Neural progenitor cell (in vitro differentiated cells): ENCODE measurements at regions not wholly inside any gene's neighbourhood (a gene's known extent, or its start where the extent isn't known, plus 50 kb on each side); places are given as distances from the start of the nearest gene placed in this dataset.
"Not testable (repeated sequence)": the region's sequence is repeated elsewhere in the genome, so short reads cannot be mapped to it uniquely, and the experiment has no call there.

ENCODE experiments used
- DNase-seq: peaks from one replicate; pipeline ENCODE4 v3.0.0-alpha.2; 2016; ENCODE audit warnings: low spot score
- H2AFZ ChIP-seq: fragments of 200-600 bp; sonication (generic); replicated peaks from 2 replicates; pipeline ENCODE4 v1.6.1; 2016; ENCODE audit warnings: antibody characterized with exemption
- H3F3A ChIP-seq: fragments of 200-600 bp; sonication (generic); 2 replicates; pipeline ENCODE4 v1.6.1; 2016; ENCODE audit warnings: antibody characterized with exemption, low read depth
- H3K27ac ChIP-seq: fragments of 200-600 bp; sonication (generic); 2 replicates; pipeline ENCODE4 v1.5.1; 2016; ENCODE audit warnings: mild to moderate bottlenecking
- H3K27me3 ChIP-seq: fragments of 200-600 bp; sonication (generic); 2 replicates; pipeline ENCODE4 v1.6.1; 2016; ENCODE audit warnings: mild to moderate bottlenecking, moderate library complexity
- H3K36me3 ChIP-seq: fragments of 200-600 bp; sonication (generic); 2 replicates; pipeline ENCODE4 v1.5.1; 2016
- H3K4me1 ChIP-seq: fragments of 200-600 bp; sonication (generic); 2 replicates; pipeline ENCODE4 v1.6.1; 2016; ENCODE audit warnings: mixed run types
- H3K4me2 ChIP-seq: fragments of 200-600 bp; sonication (generic); 2 replicates; pipeline ENCODE4 v1.6.1; 2016
- H3K4me3 ChIP-seq: fragments of 200-600 bp; sonication (generic); 2 replicates; pipeline ENCODE4 v1.5.1; 2016
- H3K79me2 ChIP-seq: fragments of 200-600 bp; sonication (generic); 2 replicates; pipeline ENCODE4 v1.6.1; 2016; ENCODE audit warnings: low read depth
- H3K9ac ChIP-seq: fragments of 200-600 bp; sonication (generic); 2 replicates; pipeline ENCODE4 v1.6.1; 2016
- H3K9me3 ChIP-seq: fragments of 200-600 bp; sonication (generic); 2 replicates; pipeline ENCODE4 v1.5.1; 2016; ENCODE audit warnings: low read depth
- H4K20me1 ChIP-seq: fragments of 200-600 bp; sonication (generic); 2 replicates; pipeline ENCODE4 v1.6.1; 2016; ENCODE audit warnings: low read depth
- H3K27ac Mint-ChIP-seq: 3 replicates; pipeline ENCODE4 v1.8.0; 2021; ENCODE audit warnings: mixed read lengths
- H3K27me3 Mint-ChIP-seq: 2 replicates; pipeline ENCODE4 v1.8.0; 2022; ENCODE audit warnings: low read depth, mild to moderate bottlenecking, inconsistent platforms, moderate library complexity, mixed read lengths; ENCODE audit not compliant: insufficient read depth
- H3K36me3 Mint-ChIP-seq: 3 replicates; pipeline ENCODE4 v1.8.0; 2021; ENCODE audit warnings: mixed read lengths
- H3K4me1 Mint-ChIP-seq: 3 replicates; pipeline ENCODE4 v1.8.0; 2021; ENCODE audit warnings: mixed read lengths
- H3K4me3 Mint-ChIP-seq: 3 replicates; pipeline ENCODE4 v1.8.0; 2021; ENCODE audit warnings: mild to moderate bottlenecking, moderate library complexity, mixed read lengths
- H3K9me3 Mint-ChIP-seq: 3 replicates; pipeline ENCODE4 v1.8.0; 2020; ENCODE audit warnings: mixed read lengths
- CTCF ChIP-seq: fragments of 200-600 bp; sonication (generic); IDR thresholded peaks from 2 replicates; pipeline ENCODE4 v1.5.1; 2017; ENCODE audit warnings: antibody characterized with exemption, mild to moderate bottlenecking
- EZH2 ChIP-seq: fragments of 200-600 bp; sonication (generic); IDR thresholded peaks from 2 replicates; pipeline ENCODE4 v1.6.1; 2017; ENCODE audit warnings: antibody characterized with exemption, mild to moderate bottlenecking, moderate library complexity
- EZH2phosphoT487 ChIP-seq: fragments of 200-600 bp; sonication (generic); IDR thresholded peaks from 2 replicates; pipeline ENCODE4 v1.6.1; 2017; ENCODE audit warnings: antibody characterized with exemption

GRCh38 chr2:131717907-131718306 lies 190.2 kb downstream of the CCDC74A start:
- H3K4me1 ChIP-seq, H3K4me2 ChIP-seq, H3K4me3 ChIP-seq, H3F3A ChIP-seq, H3K4me3 Mint-ChIP-seq, H3K36me3 ChIP-seq, H3K79me2 ChIP-seq, H3K27ac Mint-ChIP-seq, H3K9ac ChIP-seq, H3K9me3 ChIP-seq, H3K27ac ChIP-seq, H3K4me1 Mint-ChIP-seq, H2AFZ ChIP-seq, H3K27me3 Mint-ChIP-seq, H4K20me1 ChIP-seq, H3K27me3 ChIP-seq, DNase-seq, H3K36me3 Mint-ChIP-seq, H3K9me3 Mint-ChIP-seq: not testable (repeated sequence)

- H3K27ac Mint-ChIP-seq, H3K4me2 ChIP-seq, H3F3A ChIP-seq, H3K79me2 ChIP-seq, H3K9me3 Mint-ChIP-seq, H3K4me1 Mint-ChIP-seq, H3K4me3 ChIP-seq, H2AFZ ChIP-seq, H3K27me3 Mint-ChIP-seq, H3K36me3 ChIP-seq, H3K9ac ChIP-seq, H3K9me3 ChIP-seq, H4K20me1 ChIP-seq, H3K27ac ChIP-seq, H3K27me3 ChIP-seq, DNase-seq, H3K4me1 ChIP-seq, H3K4me3 Mint-ChIP-seq: not testable (repeated sequence)
- H3K36me3 Mint-ChIP-seq: peaks cover 11% of the 10 kb centered on the region
Measured at GRCh38 chr2:131721163-131721562, 193.5 kb downstream of the CCDC74A start.

GRCh38 chr2:131722256-131722655 lies 194.6 kb downstream of the CCDC74A start:
- not testable (repeated sequence) for H3K9me3 Mint-ChIP-seq, DNase-seq, H3K4me1 Mint-ChIP-seq, H3K27me3 Mint-ChIP-seq, H3K36me3 ChIP-seq, H4K20me1 ChIP-seq, H3K4me3 ChIP-seq, H3K4me2 ChIP-seq, H3F3A ChIP-seq, H2AFZ ChIP-seq, H3K4me1 ChIP-seq, H3K27ac ChIP-seq, H3K9me3 ChIP-seq, H3K27me3 ChIP-seq, H3K9ac ChIP-seq, H3K27ac Mint-ChIP-seq, H3K79me2 ChIP-seq, H3K4me3 Mint-ChIP-seq
- peaks cover 11% of the 10 kb centered on the region for H3K36me3 Mint-ChIP-seq

- H3K4me1 Mint-ChIP-seq: no peaks in the 10 kb centered on the region
- no peaks in the 10 kb centered on the region for H3F3A ChIP-seq
- no peaks in the 10 kb centered on the region for H3K36me3 ChIP-seq
- H3K27ac Mint-ChIP-seq: no peak overlapping the region
- no peaks in the 10 kb centered on the region for H3K9me3 Mint-ChIP-seq
- H3K9me3 ChIP-seq: no peaks in the 10 kb centered on the region
- no peak overlapping the region for H3K4me2 ChIP-seq
- H3K4me1 ChIP-seq: no peaks in the 10 kb centered on the region
- H3K4me3 Mint-ChIP-seq: no peak overlapping the region
- TF ChIP-seq CTCF (no peak), EZH2 (no peak), EZH2phosphoT487 (no peak)
- H3K36me3 Mint-ChIP-seq: peaks cover 6% of the 10 kb centered on the region
- no peak overlapping the region for H3K27ac ChIP-seq
- H3K9ac ChIP-seq: no peak overlapping the region
- no peak overlapping the region for H2AFZ ChIP-seq
- DNase-seq: no peak
- H3K79me2 ChIP-seq: no peaks in the 10 kb centered on the region
- H4K20me1 ChIP-seq: no peaks in the 10 kb centered on the region
- H3K27me3 ChIP-seq: no peaks in the 10 kb centered on the region
- no peaks in the 10 kb centered on the region for H3K27me3 Mint-ChIP-seq
- no peak overlapping the region for H3K4me3 ChIP-seq
Measured at GRCh38 chr2:131724019-131724418, 196.3 kb downstream of the CCDC74A start.

- not testable (repeated sequence) for H3K27ac Mint-ChIP-seq, H3K9ac ChIP-seq, H3K4me3 Mint-ChIP-seq, H3K27ac ChIP-seq, H3K27me3 ChIP-seq, H3K9me3 Mint-ChIP-seq, H3F3A ChIP-seq, H4K20me1 ChIP-seq, H3K36me3 Mint-ChIP-seq, H3K9me3 ChIP-seq, H3K4me1 Mint-ChIP-seq, H3K27me3 Mint-ChIP-seq, H2AFZ ChIP-seq, DNase-seq, H3K36me3 ChIP-seq, H3K4me2 ChIP-seq, H3K79me2 ChIP-seq, H3K4me3 ChIP-seq, H3K4me1 ChIP-seq
Measured at GRCh38 chr2:131728451-131728850, 200.8 kb downstream of the CCDC74A start.

- H4K20me1 ChIP-seq: not testable (repeated sequence)
Measured at GRCh38 chr2:131733530-131733929, 205.8 kb downstream of the CCDC74A start.

GRCh38 chr2:131736406-131736805 lies 208.7 kb downstream of the CCDC74A start:
- H3K27ac ChIP-seq, H3K4me1 ChIP-seq, H3F3A ChIP-seq, H3K27me3 ChIP-seq, H3K4me3 Mint-ChIP-seq, H4K20me1 ChIP-seq, H3K36me3 ChIP-seq, H3K4me2 ChIP-seq, H3K27me3 Mint-ChIP-seq, H3K27ac Mint-ChIP-seq, H3K9ac ChIP-seq, DNase-seq, H3K4me1 Mint-ChIP-seq, H3K79me2 ChIP-seq, H3K36me3 Mint-ChIP-seq, H3K4me3 ChIP-seq, H3K9me3 ChIP-seq, H2AFZ ChIP-seq, H3K9me3 Mint-ChIP-seq: not testable (repeated sequence)

More at GRCh38 chr2:131733530-131733929, 205.8 kb downstream of the CCDC74A start:
- H3K27me3 Mint-ChIP-seq, H3K9ac ChIP-seq, H3F3A ChIP-seq, H3K27me3 ChIP-seq, H3K4me3 Mint-ChIP-seq, H3K36me3 Mint-ChIP-seq, H3K79me2 ChIP-seq, H3K4me1 Mint-ChIP-seq, H3K4me2 ChIP-seq, H3K27ac Mint-ChIP-seq, H2AFZ ChIP-seq, DNase-seq, H3K4me3 ChIP-seq, H3K36me3 ChIP-seq, H3K9me3 Mint-ChIP-seq, H3K9me3 ChIP-seq, H3K4me1 ChIP-seq, H3K27ac ChIP-seq: not testable (repeated sequence)

GRCh38 chr2:131738533-131738932 lies 210.8 kb downstream of the CCDC74A start:
- H3K36me3 Mint-ChIP-seq, H3K27me3 Mint-ChIP-seq, H3K4me2 ChIP-seq, H3K9ac ChIP-seq, H3K4me1 ChIP-seq, H4K20me1 ChIP-seq, H3K27me3 ChIP-seq, H3K9me3 ChIP-seq, H3K27ac ChIP-seq, H3K4me3 Mint-ChIP-seq, H2AFZ ChIP-seq, H3K4me3 ChIP-seq, DNase-seq, H3F3A ChIP-seq, H3K36me3 ChIP-seq, H3K4me1 Mint-ChIP-seq, H3K79me2 ChIP-seq, H3K27ac Mint-ChIP-seq, H3K9me3 Mint-ChIP-seq: not testable (repeated sequence)
